Activated naive CD8-positive, alpha-beta T cell treated with anti-CD3 and anti-CD28 coated beads, Interleukin-2, amount 50 U/mL, for 24 hours (primary cell): ENCODE measurements at regions not wholly inside any gene's neighbourhood (a gene's known extent, or its start where the extent isn't known, plus 50 kb on each side); places are given as distances from the start of the nearest gene placed in this dataset.
"Not testable (repeated sequence)": the region's sequence is repeated elsewhere in the genome, so short reads cannot be mapped to it uniquely, and the experiment has no call there.

Experiments
- ATAC-seq: fragments of 150-1000 bp; cut with Tn5 transposase; one replicate; pipeline ENCODE4 v1.10.0; 2021
- DNase-seq: peaks from one replicate; pipeline ENCODE4 v3.0.0; 2021
- H3K27ac Mint-ChIP-seq: one replicate; pipeline ENCODE4 v1.8.0; 2021; ENCODE audit warnings: mild to moderate bottlenecking, mixed read lengths
- H3K27me3 Mint-ChIP-seq: one replicate; pipeline ENCODE4 v1.8.0; 2021; ENCODE audit warnings: mixed read lengths
- H3K36me3 Mint-ChIP-seq: one replicate; pipeline ENCODE4 v1.8.0; 2021; ENCODE audit warnings: low read depth, mixed read lengths
- H3K4me1 Mint-ChIP-seq: one replicate; pipeline ENCODE4 v1.8.0; 2021; ENCODE audit warnings: mixed read lengths
- H3K4me3 Mint-ChIP-seq: one replicate; pipeline ENCODE4 v1.8.0; 2021; ENCODE audit warnings: mild to moderate bottlenecking, moderate library complexity, mixed read lengths
- H3K9me3 Mint-ChIP-seq: one replicate; pipeline ENCODE4 v1.8.0; 2021; ENCODE audit warnings: mixed read lengths

- no peaks in the 10 kb centered on the region for H3K4me1 Mint-ChIP-seq
- H3K27me3 Mint-ChIP-seq: no peaks in the 10 kb centered on the region
- no peak overlapping the region for H3K4me3 Mint-ChIP-seq
- H3K9me3 Mint-ChIP-seq: peaks cover 10% of the 10 kb centered on the region
- ATAC-seq (no peak), DNase-seq (no peak)
- no peak overlapping the region for H3K27ac Mint-ChIP-seq
- H3K36me3 Mint-ChIP-seq: no peaks in the 10 kb centered on the region
These were observed 241.6 kb upstream of the GALNT17 start for GRCh38 chr7:70890147-70890969.

GRCh38 chr7:70893422-70893821 is 238.5 kb upstream of the GALNT17 start:
- Mint-ChIP-seq H3K36me3 (no peaks in the 10 kb centered on the region), H3K4me1 (no peaks in the 10 kb centered on the region), H3K4me3 (no peak overlapping the region), H3K27me3 (peaks cover 2% of the 10 kb centered on the region), H3K9me3 (peaks cover 7% of the 10 kb centered on the region), H3K27ac (no peak overlapping the region)
- ATAC-seq: no peak
- DNase-seq: no peak

- Mint-ChIP-seq H3K9me3 (peaks cover 7% of the 10 kb centered on the region), H3K27ac (no peak overlapping the region)
These were observed 237.8 kb upstream of the GALNT17 start for GRCh38 chr7:70893971-70894715.

DNA sequence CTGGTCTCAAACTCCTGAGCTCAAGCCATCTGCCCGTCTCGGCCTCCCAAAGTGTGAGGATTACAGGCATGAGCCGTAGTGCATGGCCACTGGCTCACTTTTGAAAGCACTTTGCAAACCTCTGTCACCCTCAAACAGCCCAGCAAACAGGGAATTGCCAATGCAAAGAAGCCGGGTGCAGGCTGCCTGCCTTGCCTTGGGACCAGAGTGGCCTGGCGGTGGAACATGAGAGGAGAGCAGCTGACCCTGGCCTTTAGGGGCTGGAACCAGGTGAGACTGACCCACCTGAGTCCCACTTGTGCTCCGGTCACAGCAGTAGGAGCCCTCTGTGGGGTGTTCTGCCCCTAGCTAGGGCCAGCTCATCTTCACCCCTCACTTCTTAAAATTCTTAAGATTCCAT is 237.1 kb upstream of the GALNT17 start:
- H3K4me3 Mint-ChIP-seq: no peak overlapping the region
- H3K4me1 Mint-ChIP-seq: no peaks in the 10 kb centered on the region
- no peaks in the 10 kb centered on the region for H3K36me3 Mint-ChIP-seq
- peaks cover 2% of the 10 kb centered on the region for H3K27me3 Mint-ChIP-seq
- DNase-seq (no peak), ATAC-seq (no peak)
- no peak overlapping the region for H3K27ac Mint-ChIP-seq
- H3K9me3 Mint-ChIP-seq: peaks cover 7% of the 10 kb centered on the region

More at GRCh38 chr7:70893971-70894715, 237.8 kb upstream of the GALNT17 start:
- no peak overlapping the region for H3K4me3 Mint-ChIP-seq
- peaks cover 2% of the 10 kb centered on the region for H3K27me3 Mint-ChIP-seq
- ATAC-seq (no peak), DNase-seq (no peak)
- no peaks in the 10 kb centered on the region for H3K4me1 Mint-ChIP-seq
- H3K36me3 Mint-ChIP-seq: no peaks in the 10 kb centered on the region

- not testable (repeated sequence) for ATAC-seq, H3K4me1 Mint-ChIP-seq, H3K27ac Mint-ChIP-seq, H3K4me3 Mint-ChIP-seq, DNase-seq, H3K36me3 Mint-ChIP-seq, H3K27me3 Mint-ChIP-seq
- peaks cover 13% of the 10 kb centered on the region for H3K9me3 Mint-ChIP-seq
These were observed 236.4 kb upstream of the GALNT17 start for GRCh38 chr7:70895337-70896200.

GRCh38 chr7:70907259-70908247 is 224.4 kb upstream of the GALNT17 start:
- H3K4me3 Mint-ChIP-seq: no peak overlapping the region
- H3K27me3 Mint-ChIP-seq: peaks cover 2% of the 10 kb centered on the region
- H3K4me1 Mint-ChIP-seq: no peaks in the 10 kb centered on the region
- H3K9me3 Mint-ChIP-seq: peaks cover 14% of the 10 kb centered on the region
- DNase-seq (no peak), ATAC-seq (no peak)
- H3K27ac Mint-ChIP-seq: no peak overlapping the region
- no peaks in the 10 kb centered on the region for H3K36me3 Mint-ChIP-seq

- H3K4me3 Mint-ChIP-seq: no peak overlapping the region
- H3K4me1 Mint-ChIP-seq: no peaks in the 10 kb centered on the region
- H3K9me3 Mint-ChIP-seq: peaks cover 12% of the 10 kb centered on the region
- DNase-seq: no peak
- H3K27me3 Mint-ChIP-seq: peaks cover 2% of the 10 kb centered on the region
- no peak for ATAC-seq
- H3K36me3 Mint-ChIP-seq: no peaks in the 10 kb centered on the region
- H3K27ac Mint-ChIP-seq: no peak overlapping the region
These were observed 218.0 kb upstream of the GALNT17 start for GRCh38 chr7:70913924-70914323.

- ATAC-seq: no peak
- Mint-ChIP-seq H3K36me3 (no peaks in the 10 kb centered on the region), H3K4me1 (no peaks in the 10 kb centered on the region), H3K27ac (no peak overlapping the region), H3K27me3 (peaks cover 2% of the 10 kb centered on the region), H3K9me3 (peaks cover 12% of the 10 kb centered on the region), H3K4me3 (no peak overlapping the region)
- DNase-seq: no peak
These were observed 216.9 kb upstream of the GALNT17 start for GRCh38 chr7:70915067-70915466.

DNA sequence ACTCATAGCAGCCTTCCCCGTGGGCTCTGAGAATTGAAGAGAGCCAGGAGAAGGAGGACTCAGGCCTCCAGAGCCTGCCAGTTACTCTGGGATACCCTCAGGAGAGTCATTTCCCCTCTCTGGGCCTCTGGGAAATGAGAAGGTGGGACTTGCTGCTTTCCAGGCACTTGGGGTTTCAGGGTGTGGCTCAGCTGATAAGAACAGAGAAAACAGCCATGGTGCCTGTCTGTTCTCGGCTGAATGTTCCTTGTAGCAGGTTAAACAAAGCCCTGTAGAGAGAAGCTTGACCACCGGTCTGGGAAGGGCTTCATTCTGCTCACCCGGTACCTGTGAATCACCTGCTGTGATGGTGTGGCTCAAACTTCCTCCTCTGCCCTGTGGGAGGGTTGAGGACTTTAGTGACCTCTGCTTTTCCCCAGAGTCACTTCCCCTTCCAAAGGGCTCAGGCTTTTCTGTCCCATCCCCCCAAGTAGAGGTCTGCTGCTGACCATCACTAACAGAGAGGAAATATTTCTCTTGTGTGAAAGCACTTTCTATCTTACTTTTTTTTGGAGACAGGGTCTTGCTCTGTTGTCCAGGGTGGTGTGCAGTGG is 212.4 kb upstream of the GALNT17 start:
- no peak for ATAC-seq
- Mint-ChIP-seq H3K9me3 (peaks cover 4% of the 10 kb centered on the region), H3K4me3 (no peak overlapping the region), H3K27ac (no peak overlapping the region), H3K27me3 (no peaks in the 10 kb centered on the region), H3K4me1 (no peaks in the 10 kb centered on the region), H3K36me3 (no peaks in the 10 kb centered on the region)
- no peak for DNase-seq

DNA sequence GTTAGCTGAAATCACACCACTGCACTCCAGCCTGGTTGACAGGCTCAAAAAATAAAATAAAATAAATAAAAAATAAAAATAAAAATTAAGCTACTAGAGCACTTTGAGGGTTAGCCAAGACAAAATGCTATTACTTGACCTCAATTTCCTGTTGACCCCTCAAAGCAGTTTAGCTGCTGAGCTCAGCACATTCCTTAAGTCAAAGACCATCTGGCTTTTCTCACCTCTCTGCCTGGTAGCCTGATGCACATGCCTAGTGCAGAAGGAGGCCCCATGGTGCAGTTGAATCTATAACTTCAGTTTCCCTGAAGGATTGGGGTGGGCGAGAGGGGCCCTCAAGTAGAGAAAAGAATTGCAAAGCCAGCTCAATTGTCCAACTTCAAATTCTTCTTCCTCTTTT is 211.1 kb upstream of the GALNT17 start:
- no peaks in the 10 kb centered on the region for H3K27me3 Mint-ChIP-seq
- no peaks in the 10 kb centered on the region for H3K4me1 Mint-ChIP-seq
- H3K4me3 Mint-ChIP-seq: no peak overlapping the region
- peaks cover 4% of the 10 kb centered on the region for H3K9me3 Mint-ChIP-seq
- DNase-seq (no peak), ATAC-seq (no peak)
- no peaks in the 10 kb centered on the region for H3K36me3 Mint-ChIP-seq
- no peak overlapping the region for H3K27ac Mint-ChIP-seq

DNA sequence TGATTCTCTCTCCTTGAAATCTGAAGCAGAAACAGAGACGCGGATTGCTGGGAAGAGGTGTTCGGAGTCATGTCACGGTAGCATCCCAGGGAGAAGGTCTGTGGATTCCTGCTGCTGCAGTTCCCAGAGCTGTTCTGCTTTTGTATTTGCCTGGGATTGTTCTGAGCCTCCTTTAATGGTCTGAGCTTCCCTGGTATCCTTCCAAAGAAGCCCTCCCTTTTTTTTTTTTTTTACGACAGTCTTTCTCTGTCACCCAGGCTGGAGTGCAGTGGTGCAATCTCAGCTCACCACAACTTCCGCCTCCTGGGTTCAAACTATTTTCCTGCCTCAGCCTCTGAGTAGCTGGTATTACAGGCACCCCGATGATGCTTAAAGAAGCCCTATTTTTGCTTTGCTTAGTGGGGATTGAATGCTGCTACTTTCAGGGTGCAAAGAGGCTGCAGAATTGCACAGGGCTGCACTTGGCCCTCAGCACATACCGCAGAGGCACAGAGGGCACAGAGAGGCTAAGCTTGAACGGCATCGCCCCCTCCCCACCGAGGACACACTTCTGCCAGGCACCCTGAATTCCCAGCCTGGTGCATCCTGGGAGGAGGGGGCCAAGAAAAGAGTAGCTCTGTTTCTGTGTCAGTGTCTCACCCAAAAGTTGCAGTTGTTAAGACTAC is 208.6 kb upstream of the GALNT17 start:
- DNase-seq (no peak), ATAC-seq (no peak)
- H3K4me1 Mint-ChIP-seq: no peaks in the 10 kb centered on the region
- no peak overlapping the region for H3K27ac Mint-ChIP-seq
- peaks cover 12% of the 10 kb centered on the region for H3K9me3 Mint-ChIP-seq
- no peak overlapping the region for H3K4me3 Mint-ChIP-seq
- H3K27me3 Mint-ChIP-seq: no peaks in the 10 kb centered on the region
- no peaks in the 10 kb centered on the region for H3K36me3 Mint-ChIP-seq

GRCh38 chr7:70925411-70926115 is 206.4 kb upstream of the GALNT17 start:
- no peaks in the 10 kb centered on the region for H3K27me3 Mint-ChIP-seq

More at GRCh38 chr7:70925411-70926115, 206.4 kb upstream of the GALNT17 start:
- Mint-ChIP-seq H3K36me3 (no peaks in the 10 kb centered on the region), H3K4me1 (no peaks in the 10 kb centered on the region), H3K27ac (no peak overlapping the region), H3K9me3 (peaks cover 12% of the 10 kb centered on the region), H3K4me3 (no peak overlapping the region)
- DNase-seq (no peak), ATAC-seq (no peak)
